ACC112 (cell line): ENCODE measurements at regions not wholly inside any gene's neighbourhood (a gene's known extent, or its start where the extent isn't known, plus 50 kb on each side); places are given as distances from the start of the nearest gene placed in this dataset.
"Not testable (repeated sequence)": the region's sequence is repeated elsewhere in the genome, so short reads cannot be mapped to it uniquely, and the experiment has no call there.

Experiments
- H2AFZ ChIP-seq: fragments of 200-600 bp; sonication (generic); one replicate; pipeline ENCODE4 v1.6.0; 2017; ENCODE audit warnings: antibody characterized with exemption, low read length; ENCODE audit not compliant: unreplicated experiment
- H3K27ac ChIP-seq: fragments of 200-600 bp; sonication (generic); 2 replicates; pipeline ENCODE4 v1.5.1; 2014; ENCODE audit warnings: low read depth, mild to moderate bottlenecking, antibody characterized with exemption, low read length, moderate library complexity
- H3K27me3 ChIP-seq: fragments of 200-600 bp; sonication (generic); 2 replicates; pipeline ENCODE4 v1.6.1; 2014; ENCODE audit warnings: mild to moderate bottlenecking, antibody characterized with exemption, low read length, moderate library complexity, mixed read lengths; ENCODE audit not compliant: insufficient read depth
- H3K36me3 ChIP-seq: fragments of 200-600 bp; sonication (generic); 2 replicates; pipeline ENCODE4 v1.6.1; 2016; ENCODE audit warnings: mild to moderate bottlenecking, antibody characterized with exemption, low read length, moderate library complexity, mixed read lengths; ENCODE audit not compliant: insufficient read depth
- H3K4me1 ChIP-seq: fragments of 200-600 bp; sonication (generic); one replicate; pipeline ENCODE4 v1.6.1; 2016; ENCODE audit warnings: low read length, mixed read lengths; ENCODE audit not compliant: insufficient read depth, unreplicated experiment, control insufficient read depth
- H3K4me3 ChIP-seq: fragments of 200-600 bp; sonication (generic); 2 replicates; pipeline ENCODE4 v1.5.1; 2014; ENCODE audit warnings: mild to moderate bottlenecking, low read depth, low read length
- H3K79me2 ChIP-seq: fragments of 200-600 bp; sonication (generic); one replicate; pipeline ENCODE4 v1.6.0; 2016; ENCODE audit warnings: low read length; ENCODE audit not compliant: control insufficient read depth, unreplicated experiment, insufficient read depth

DNA sequence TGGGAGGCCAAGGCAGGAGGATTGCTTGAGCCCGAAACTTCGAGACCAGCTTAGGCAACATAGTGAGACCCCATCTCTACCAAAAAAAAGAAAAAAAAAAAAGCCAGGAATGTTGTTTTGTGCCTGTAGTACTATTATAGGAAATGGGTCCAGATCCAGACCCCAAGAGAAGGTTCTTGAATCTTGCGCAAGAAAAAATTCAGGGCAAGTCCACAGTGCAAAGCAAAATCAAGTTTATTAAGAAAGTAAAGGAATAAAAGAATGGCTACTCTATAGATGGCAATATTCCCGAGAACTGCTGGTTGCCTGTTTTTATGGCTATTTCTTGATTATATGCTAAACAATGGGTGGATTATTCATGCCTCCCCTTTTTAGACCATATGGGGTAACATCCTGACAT lies 51.2 kb upstream of the RDX start:
- H3K27ac ChIP-seq, result no peak overlapping the region
- H3K4me1 ChIP-seq, result no peaks in the 10 kb centered on the region
- H3K36me3 ChIP-seq, result no peaks in the 10 kb centered on the region
- no peaks in the 10 kb centered on the region for H3K79me2 ChIP-seq
- H3K4me3 ChIP-seq, result no peak overlapping the region
- H3K27me3 ChIP-seq, result no peaks in the 10 kb centered on the region
- H2AFZ ChIP-seq, result no peak overlapping the region

GRCh38 chr11:110349138-110349996 lies 53.0 kb upstream of the RDX start:
- Histone ChIP-seq H3K36me3 (no peaks in the 10 kb centered on the region), H2AFZ (peak overlapping the region; percentile 33), H3K4me3 (no peak overlapping the region), H3K4me1 (no peaks in the 10 kb centered on the region), H3K27ac (no peak overlapping the region), H3K79me2 (no peaks in the 10 kb centered on the region), H3K27me3 (no peaks in the 10 kb centered on the region)

DNA sequence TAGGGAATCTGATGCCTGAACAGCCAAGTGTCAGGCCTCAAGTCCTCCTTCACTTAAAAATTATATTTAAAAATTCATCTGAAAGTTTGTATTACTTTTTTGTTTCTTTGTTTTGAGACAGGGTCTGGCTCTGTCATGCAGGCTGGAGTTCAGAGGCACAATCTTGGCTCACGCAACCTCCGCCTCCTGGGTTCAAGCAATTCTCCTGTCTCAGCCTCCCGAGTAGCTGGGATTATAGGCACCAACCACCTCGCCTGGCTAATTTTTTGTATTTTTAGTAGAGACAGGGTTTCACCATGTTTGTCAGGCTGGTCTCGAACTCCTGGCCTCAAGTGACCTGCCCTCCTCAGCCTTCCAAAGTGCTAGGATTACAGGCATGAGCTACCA lies 53.6 kb upstream of the RDX start:
- H2AFZ ChIP-seq, result peak overlapping the region; percentile 33
- H3K27me3 ChIP-seq, H3K4me3 ChIP-seq, H3K36me3 ChIP-seq, H3K79me2 ChIP-seq, H3K4me1 ChIP-seq, H3K27ac ChIP-seq: not testable (repeated sequence)

DNA sequence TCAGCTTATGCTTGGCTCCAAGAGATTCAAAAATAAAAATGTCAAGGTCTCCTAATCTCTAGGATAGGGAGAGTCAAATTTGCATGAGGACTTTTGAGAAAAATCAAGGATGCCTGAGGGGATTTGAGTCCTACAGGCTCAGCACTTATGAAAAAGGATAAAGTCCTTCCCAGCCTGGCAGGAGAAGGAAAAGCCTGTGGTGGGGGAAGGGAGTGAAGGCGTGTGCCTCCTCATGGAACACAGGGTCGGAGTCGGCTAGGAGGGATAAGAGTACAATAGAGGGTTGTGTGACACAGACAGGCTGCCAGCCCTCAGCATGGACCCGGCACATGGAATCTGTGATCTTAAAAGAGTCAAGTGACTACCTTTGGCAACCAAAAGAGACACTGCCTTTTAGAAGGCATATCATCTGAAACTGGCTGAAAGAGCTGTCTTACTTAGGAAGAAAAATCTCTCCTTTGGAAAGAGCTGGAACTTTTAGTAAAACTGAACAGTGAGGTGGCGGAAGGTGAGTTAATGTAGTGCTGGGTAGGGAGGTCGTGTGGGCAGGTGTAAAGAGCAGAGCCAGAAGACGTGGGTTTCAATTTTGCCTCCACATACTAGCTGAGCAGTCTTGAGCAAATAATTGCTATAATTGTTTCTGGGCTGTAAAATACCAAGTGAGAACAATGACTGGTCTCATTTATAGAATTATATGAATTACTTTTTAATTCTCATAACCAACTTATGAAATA lies 58.8 kb upstream of the RDX start:
- H3K4me1 ChIP-seq, result peaks cover 15% of the 10 kb centered on the region
- H3K27ac ChIP-seq, result no peak overlapping the region
- no peaks in the 10 kb centered on the region for H3K27me3 ChIP-seq
- H3K4me3 ChIP-seq, result no peak overlapping the region
- H3K79me2 ChIP-seq, result no peaks in the 10 kb centered on the region
- no peak overlapping the region for H2AFZ ChIP-seq
- H3K36me3 ChIP-seq, result no peaks in the 10 kb centered on the region

DNA sequence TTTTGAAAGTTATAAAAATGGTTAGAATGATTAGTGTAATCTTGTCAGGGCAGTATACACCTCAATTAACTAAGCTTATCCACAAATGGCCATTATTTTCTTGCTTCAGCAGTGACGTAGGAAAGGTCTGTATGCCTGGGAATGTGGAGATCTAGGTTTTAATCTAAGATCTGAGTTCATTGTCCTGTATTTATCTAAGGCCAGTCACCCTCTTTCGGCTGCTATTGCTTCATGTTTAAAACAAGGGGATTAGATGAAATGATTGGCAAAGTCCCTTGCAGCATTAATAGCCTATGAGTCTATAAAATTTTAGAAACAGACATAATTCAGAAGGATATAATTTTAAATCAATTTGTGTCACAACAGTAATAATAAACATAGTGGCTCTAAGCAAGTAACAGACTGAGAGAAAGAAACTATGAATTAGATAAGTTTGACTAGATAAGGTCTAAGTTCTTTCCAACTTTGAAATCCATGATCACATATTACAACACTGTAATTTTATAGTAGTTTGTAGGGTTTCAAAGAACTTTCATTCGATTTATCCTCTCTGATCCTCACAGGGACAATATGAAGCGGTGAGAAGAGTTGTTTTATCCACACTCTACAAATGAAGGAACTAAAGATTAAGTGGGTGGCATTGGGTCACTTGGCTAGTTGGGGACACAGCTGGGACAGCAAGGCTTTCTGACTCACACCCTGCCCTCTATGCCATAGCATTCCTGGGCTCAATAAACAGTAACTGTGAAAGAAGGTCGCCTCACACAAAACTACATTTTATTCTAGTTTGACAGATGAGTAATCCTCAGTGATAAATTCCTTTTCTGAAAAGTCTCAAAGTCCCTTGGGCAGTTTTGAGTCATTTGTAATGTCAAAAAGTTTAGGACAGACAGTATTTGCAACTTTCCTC lies 60.6 kb upstream of the RDX start:
- peak overlapping the region; percentile 47 for H3K4me3 ChIP-seq
- peak overlapping the region; percentile 63 for H2AFZ ChIP-seq
- peaks cover 15% of the 10 kb centered on the region for H3K4me1 ChIP-seq
- H3K36me3 ChIP-seq, result no peaks in the 10 kb centered on the region
- H3K27ac ChIP-seq, result peak overlapping the region; percentile 92
- H3K27me3 ChIP-seq, result no peaks in the 10 kb centered on the region
- no peaks in the 10 kb centered on the region for H3K79me2 ChIP-seq

- no peak overlapping the region for H2AFZ ChIP-seq
- H3K36me3 ChIP-seq, result no peaks in the 10 kb centered on the region
- H3K4me1 ChIP-seq, result peaks cover 23% of the 10 kb centered on the region
- H3K27ac ChIP-seq, result no peak overlapping the region; the same call in 1 of the 2 replicates
- H3K79me2 ChIP-seq, result no peaks in the 10 kb centered on the region
- no peaks in the 10 kb centered on the region for H3K27me3 ChIP-seq
- no peak overlapping the region for H3K4me3 ChIP-seq
These were observed 61.9 kb upstream of the RDX start for GRCh38 chr11:110358336-110358735.

GRCh38 chr11:110360781-110361408 lies 64.5 kb upstream of the RDX start:
- H3K27ac ChIP-seq, H3K79me2 ChIP-seq, H2AFZ ChIP-seq, H3K4me3 ChIP-seq, H3K36me3 ChIP-seq, H3K27me3 ChIP-seq: not testable (repeated sequence)
- H3K4me1 ChIP-seq, result peaks cover 27% of the 10 kb centered on the region

DNA sequence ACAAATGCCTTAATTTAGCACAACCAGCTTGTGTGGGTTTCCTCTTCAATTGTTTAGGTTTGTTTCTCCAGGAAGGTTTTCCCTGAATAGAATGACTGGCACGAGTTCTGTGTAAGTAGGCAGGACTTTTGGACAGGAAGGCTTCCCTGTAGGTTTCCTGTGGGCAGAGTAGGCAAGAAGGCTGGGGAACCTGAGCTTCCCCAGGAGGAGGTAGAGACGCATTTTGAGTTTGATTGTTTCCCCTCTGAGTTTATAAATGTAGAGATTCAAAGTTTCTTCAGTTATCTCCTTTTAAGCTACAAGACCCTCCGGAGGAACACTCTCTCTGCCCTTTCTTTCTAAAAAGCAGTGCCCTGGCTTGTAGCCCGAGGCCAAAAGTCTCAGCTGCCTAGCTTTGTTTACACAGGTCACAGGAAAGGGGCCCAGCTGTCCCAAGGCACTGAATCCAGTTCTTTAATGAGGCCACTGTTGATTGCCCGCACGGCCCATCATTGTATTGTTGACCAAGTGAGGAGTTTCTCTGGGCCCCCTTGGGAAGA lies 66.6 kb upstream of the RDX start:
- Histone ChIP-seq H3K4me1 (peaks cover 12% of the 10 kb centered on the region), H3K36me3 (no peaks in the 10 kb centered on the region), H3K4me3 (peak overlapping the region; percentile 56; the same call in 1 of the 2 replicates), H2AFZ (peak overlapping the region; percentile 100), H3K27me3 (no peaks in the 10 kb centered on the region), H3K79me2 (no peaks in the 10 kb centered on the region), H3K27ac (peak overlapping the region; percentile 25)

- no peaks in the 10 kb centered on the region for H3K36me3 ChIP-seq
- peak overlapping the region; percentile 20 for H2AFZ ChIP-seq
- no peaks in the 10 kb centered on the region for H3K79me2 ChIP-seq
- H3K4me3 ChIP-seq, result no peak overlapping the region
- H3K4me1 ChIP-seq, result peaks cover 12% of the 10 kb centered on the region
- H3K27ac ChIP-seq, result no peak overlapping the region
- H3K27me3 ChIP-seq, result no peaks in the 10 kb centered on the region
These were observed 63.5 kb upstream of the FDX1 start for GRCh38 chr11:110366291-110366690.

DNA sequence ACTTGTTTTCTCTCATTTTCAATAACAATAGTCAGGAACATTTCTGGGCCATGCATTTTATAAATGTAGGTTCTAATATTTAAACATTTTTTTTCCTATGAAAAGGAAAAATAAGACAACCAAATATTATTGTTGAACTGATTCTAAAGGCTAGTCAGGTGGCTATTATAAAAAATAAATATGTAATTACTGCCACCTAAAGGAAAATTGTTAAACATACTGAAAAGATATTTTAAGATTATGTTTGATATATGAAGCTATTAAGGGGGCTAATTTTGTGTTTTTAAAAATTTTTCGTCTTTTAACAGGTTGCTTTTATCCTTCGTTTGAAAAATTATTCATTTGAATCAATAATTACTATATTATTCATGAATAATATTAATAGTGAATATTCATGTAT lies 62.2 kb upstream of the FDX1 start:
- no peak overlapping the region for H2AFZ ChIP-seq
- no peaks in the 10 kb centered on the region for H3K79me2 ChIP-seq
- H3K4me3 ChIP-seq, result no peak overlapping the region
- peaks cover 12% of the 10 kb centered on the region for H3K4me1 ChIP-seq
- H3K27me3 ChIP-seq, result no peaks in the 10 kb centered on the region
- no peaks in the 10 kb centered on the region for H3K36me3 ChIP-seq
- H3K27ac ChIP-seq, result no peak overlapping the region
